ENCODE measurements at regions not wholly inside any gene's neighbourhood (a gene's known extent, or its start where the extent isn't known, plus 50 kb on each side); places are given as distances from the start of the nearest gene placed in this dataset.

- TF ChIP-seq YY1 (IDR thresholded peaks at IDR 0.05; ENCODE audit: insufficient read depth, insufficient read length) (no peak), ZNF274 (IDR thresholded peaks at IDR 0.05; ENCODE audit: low read depth, low read length) (no peak), SUZ12 (IDR thresholded peaks at IDR 0.05; ENCODE audit: extremely low read depth, insufficient read depth, insufficient read length) (no peak)
Observed at GRCh38 chr18:70578480-70578879, 289.6 kb downstream of the SOCS6 start.
